Astrocyte (in vitro differentiated cells and primary cell): ENCODE measurements at regions not wholly inside any gene's neighbourhood (a gene's known extent, or its start where the extent isn't known, plus 50 kb on each side); places are given as distances from the start of the nearest gene placed in this dataset.

ENCODE experiments used
- DNase-seq: peaks from one replicate; pipeline ENCODE4 v3.0.0-alpha.2; 2010; ENCODE audit warnings: low read depth
- FAIRE-seq: peaks from 2 replicates; lab custom pipeline; 2011; peaks lifted over from hg19 to GRCh38; lab: Jason Lieb, UNC
- H2AFZ ChIP-seq: 2 replicates; pipeline ENCODE4 v1.6.0; 2012; ENCODE audit warnings: low read depth, low read length, inconsistent platforms
- H3K27ac ChIP-seq: 2 replicates; pipeline ENCODE4 v1.5.1; 2011; ENCODE audit warnings: low read depth, low read length, inconsistent platforms
- H3K27me3 ChIP-seq: 2 replicates; pipeline ENCODE4 v1.6.0; 2011; ENCODE audit warnings: low read length, inconsistent platforms; ENCODE audit not compliant: insufficient read depth
- H3K36me3 ChIP-seq: 2 replicates; pipeline ENCODE4 v1.5.1; 2011; ENCODE audit warnings: low read length, inconsistent platforms; ENCODE audit not compliant: insufficient read depth
- H3K4me1 ChIP-seq: 2 replicates; pipeline ENCODE4 v1.5.1; 2011; ENCODE audit warnings: low read length, inconsistent platforms; ENCODE audit not compliant: insufficient read depth
- H3K4me2 ChIP-seq: 2 replicates; pipeline ENCODE4 v1.6.0; 2012; ENCODE audit warnings: low read length, inconsistent platforms
- H3K4me3 ChIP-seq: 2 replicates; pipeline ENCODE4 v1.5.1; 2011; ENCODE audit warnings: low read depth, mild to moderate bottlenecking, low read length, inconsistent platforms; ENCODE audit not compliant: insufficient read depth
- H3K79me2 ChIP-seq: 2 replicates; pipeline ENCODE4 v1.6.0; 2012; ENCODE audit warnings: mild to moderate bottlenecking, low read length, inconsistent platforms; ENCODE audit not compliant: insufficient read depth
- H3K9ac ChIP-seq: 2 replicates; pipeline ENCODE4 v1.6.0; 2012; ENCODE audit warnings: mild to moderate bottlenecking, low read length, inconsistent platforms
- H3K9me3 ChIP-seq: 2 replicates; pipeline ENCODE4 v1.5.1; 2012; ENCODE audit warnings: low read depth, mild to moderate bottlenecking, low read length, inconsistent platforms; ENCODE audit not compliant: insufficient read depth
- H4K20me1 ChIP-seq: 2 replicates; pipeline ENCODE4 v1.6.0; 2012; ENCODE audit warnings: low read length, inconsistent platforms; ENCODE audit not compliant: insufficient read depth
- H3K27ac Mint-ChIP-seq: one replicate; pipeline ENCODE4 v1.8.0; 2021; ENCODE audit warnings: mild to moderate bottlenecking, mixed read lengths; ENCODE audit not compliant: unreplicated experiment
- H3K27me3 Mint-ChIP-seq: one replicate; pipeline ENCODE4 v1.8.0; 2021; ENCODE audit warnings: low read depth, mixed read lengths; ENCODE audit not compliant: unreplicated experiment
- H3K36me3 Mint-ChIP-seq: one replicate; pipeline ENCODE4 v1.8.0; 2021; ENCODE audit warnings: low read depth, mixed read lengths; ENCODE audit not compliant: unreplicated experiment
- H3K4me1 Mint-ChIP-seq: one replicate; pipeline ENCODE4 v1.8.0; 2021; ENCODE audit warnings: low read depth, mixed read lengths; ENCODE audit not compliant: unreplicated experiment
- H3K4me3 Mint-ChIP-seq: one replicate; pipeline ENCODE4 v1.8.0; 2021; ENCODE audit warnings: mild to moderate bottlenecking, moderate library complexity, mixed read lengths; ENCODE audit not compliant: unreplicated experiment
- H3K9me3 Mint-ChIP-seq: one replicate; pipeline ENCODE4 v1.8.0; 2021; ENCODE audit warnings: mild to moderate bottlenecking, mixed read lengths; ENCODE audit not compliant: unreplicated experiment
- EZH2 ChIP-seq: IDR thresholded peaks from 2 replicates; pipeline ENCODE4 v1.6.1; 2012; ENCODE audit warnings: mild to moderate bottlenecking, low read length, inconsistent platforms; ENCODE audit not compliant: insufficient read depth
- TF ChIP-seq, protein P1 (sequence below): IDR thresholded peaks from 2 replicates; pipeline ENCODE4 v1.5.1; 2011; ENCODE audit warnings: low read depth, mild to moderate bottlenecking, inconsistent platforms, low read length, moderate library complexity; ENCODE audit not compliant: insufficient read depth

DNA sequence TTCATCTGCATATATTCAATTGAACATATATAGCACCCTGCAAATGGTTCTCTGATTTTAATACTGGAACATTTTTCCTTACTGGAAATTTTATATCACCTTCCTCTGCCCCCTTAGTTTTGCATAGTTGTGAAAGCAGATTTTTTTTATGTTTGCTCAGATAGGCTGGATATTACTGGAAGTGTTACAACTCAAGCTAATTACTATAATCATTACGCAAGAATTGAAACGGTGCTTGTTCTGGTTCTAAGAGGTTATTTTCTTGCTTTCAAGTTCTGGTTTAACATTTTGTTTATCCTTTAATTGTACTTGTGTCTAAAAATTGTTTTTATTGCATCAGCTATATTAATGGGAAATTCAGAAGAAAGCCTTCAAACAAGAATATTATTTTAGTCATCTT lies 95.6 kb upstream of the MYO16 start:
- peaks cover 4% of the 10 kb centered on the region for H3K9me3 Mint-ChIP-seq
- H3K4me3 ChIP-seq = no peak overlapping the region
- no peak overlapping the region for H3K27ac ChIP-seq
- peaks cover 8% of the 10 kb centered on the region for H3K27me3 Mint-ChIP-seq
- H3K4me3 Mint-ChIP-seq = no peak overlapping the region
- no peak overlapping the region for H3K27ac Mint-ChIP-seq
- DNase-seq = no peak
- no peaks in the 10 kb centered on the region for H4K20me1 ChIP-seq
- no peak overlapping the region for H3K9ac ChIP-seq
- H3K4me2 ChIP-seq = no peak overlapping the region
- no peaks in the 10 kb centered on the region for H3K4me1 Mint-ChIP-seq
- H3K9me3 ChIP-seq = no peaks in the 10 kb centered on the region
- TF ChIP-seq EZH2 = no peak
- TF ChIP-seq, protein P1, sequence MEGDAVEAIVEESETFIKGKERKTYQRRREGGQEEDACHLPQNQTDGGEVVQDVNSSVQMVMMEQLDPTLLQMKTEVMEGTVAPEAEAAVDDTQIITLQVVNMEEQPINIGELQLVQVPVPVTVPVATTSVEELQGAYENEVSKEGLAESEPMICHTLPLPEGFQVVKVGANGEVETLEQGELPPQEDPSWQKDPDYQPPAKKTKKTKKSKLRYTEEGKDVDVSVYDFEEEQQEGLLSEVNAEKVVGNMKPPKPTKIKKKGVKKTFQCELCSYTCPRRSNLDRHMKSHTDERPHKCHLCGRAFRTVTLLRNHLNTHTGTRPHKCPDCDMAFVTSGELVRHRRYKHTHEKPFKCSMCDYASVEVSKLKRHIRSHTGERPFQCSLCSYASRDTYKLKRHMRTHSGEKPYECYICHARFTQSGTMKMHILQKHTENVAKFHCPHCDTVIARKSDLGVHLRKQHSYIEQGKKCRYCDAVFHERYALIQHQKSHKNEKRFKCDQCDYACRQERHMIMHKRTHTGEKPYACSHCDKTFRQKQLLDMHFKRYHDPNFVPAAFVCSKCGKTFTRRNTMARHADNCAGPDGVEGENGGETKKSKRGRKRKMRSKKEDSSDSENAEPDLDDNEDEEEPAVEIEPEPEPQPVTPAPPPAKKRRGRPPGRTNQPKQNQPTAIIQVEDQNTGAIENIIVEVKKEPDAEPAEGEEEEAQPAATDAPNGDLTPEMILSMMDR = no peak
- FAIRE-seq = no peak
- no peaks in the 10 kb centered on the region for H3K27me3 ChIP-seq
- no peak overlapping the region for H2AFZ ChIP-seq
- H3K4me1 ChIP-seq = no peaks in the 10 kb centered on the region
- H3K79me2 ChIP-seq = no peaks in the 10 kb centered on the region
- H3K36me3 ChIP-seq = no peaks in the 10 kb centered on the region
- H3K36me3 Mint-ChIP-seq = no peaks in the 10 kb centered on the region

DNA sequence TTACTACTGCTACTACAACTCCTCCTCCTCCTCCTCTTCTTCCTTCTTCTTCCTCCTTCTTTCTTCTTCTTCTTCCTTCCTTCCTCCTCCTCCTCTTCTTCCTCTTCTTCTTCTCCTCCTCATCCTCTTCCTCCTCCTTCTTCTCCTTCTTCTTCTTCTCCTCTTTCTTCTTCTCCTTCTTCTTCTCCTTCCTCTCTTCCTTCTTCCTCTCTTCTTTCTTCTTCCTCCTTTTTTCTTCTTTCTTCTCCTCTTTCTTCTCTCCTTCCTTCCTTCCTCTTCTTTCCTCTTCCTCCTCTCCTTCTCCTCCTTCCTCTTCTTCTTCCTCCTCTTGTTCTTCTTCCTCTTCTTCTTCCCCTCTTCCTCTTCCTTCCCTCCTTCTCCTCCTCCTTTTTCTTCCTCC lies 94.7 kb upstream of the MYO16 start:
- H3K36me3 Mint-ChIP-seq = no peaks in the 10 kb centered on the region
- peaks cover 7% of the 10 kb centered on the region for H3K27me3 Mint-ChIP-seq

DNA sequence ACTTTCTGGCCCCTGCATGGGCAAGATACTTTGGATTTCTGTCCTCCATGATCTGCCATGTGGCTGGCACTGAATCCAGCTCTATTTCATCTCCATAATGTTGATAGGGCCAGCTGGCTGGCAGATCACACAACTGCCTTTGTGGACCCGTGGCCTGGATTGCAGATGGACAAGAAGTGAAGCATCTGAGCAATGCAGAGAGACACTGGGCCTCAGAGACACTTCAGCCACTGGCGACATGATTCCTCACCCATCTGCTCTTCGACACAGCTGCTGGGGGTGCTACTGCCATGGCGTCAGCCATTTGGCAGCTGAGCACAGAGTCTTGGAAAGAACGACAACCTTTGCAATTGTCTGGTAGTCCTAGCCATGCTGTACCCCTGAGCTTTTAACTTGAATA lies 79.5 kb upstream of the MYO16 start:
- H3K36me3 Mint-ChIP-seq = no peaks in the 10 kb centered on the region
- H3K27ac ChIP-seq = no peak overlapping the region
- H2AFZ ChIP-seq = no peak overlapping the region
- H3K27me3 Mint-ChIP-seq = no peaks in the 10 kb centered on the region
- no peak overlapping the region for H3K9ac ChIP-seq
- no peaks in the 10 kb centered on the region for H3K4me1 Mint-ChIP-seq
- no peaks in the 10 kb centered on the region for H3K36me3 ChIP-seq
- no peaks in the 10 kb centered on the region for H3K27me3 ChIP-seq
- no peaks in the 10 kb centered on the region for H3K79me2 ChIP-seq
- H3K9me3 Mint-ChIP-seq = no peaks in the 10 kb centered on the region
- H3K4me2 ChIP-seq = no peak overlapping the region
- no peak overlapping the region for H3K4me3 Mint-ChIP-seq
- no peak for FAIRE-seq
- no peak overlapping the region for H3K27ac Mint-ChIP-seq
- no peaks in the 10 kb centered on the region for H3K4me1 ChIP-seq
- no peak for DNase-seq
- H3K9me3 ChIP-seq = no peaks in the 10 kb centered on the region
- H4K20me1 ChIP-seq = no peaks in the 10 kb centered on the region
- no peak overlapping the region for H3K4me3 ChIP-seq
- TF ChIP-seq, protein P1 = no peak
- TF ChIP-seq EZH2 = no peak

More for the DNA sequence above, 94.7 kb upstream of the MYO16 start:
- H3K27ac Mint-ChIP-seq = no peak overlapping the region
- Histone ChIP-seq H3K27ac (no peak overlapping the region), H3K4me3 (no peak overlapping the region), H3K4me2 (no peak overlapping the region), H3K9ac (no peak overlapping the region), H3K79me2 (no peaks in the 10 kb centered on the region), H4K20me1 (no peaks in the 10 kb centered on the region), H3K27me3 (no peaks in the 10 kb centered on the region), H3K36me3 (no peaks in the 10 kb centered on the region), H2AFZ (no peak overlapping the region), H3K4me1 (no peaks in the 10 kb centered on the region), H3K9me3 (no peaks in the 10 kb centered on the region)
- FAIRE-seq (no peak), DNase-seq (no peak)
- H3K9me3 Mint-ChIP-seq = peaks cover 4% of the 10 kb centered on the region
- no peaks in the 10 kb centered on the region for H3K4me1 Mint-ChIP-seq
- TF ChIP-seq EZH2 = no peak
- TF ChIP-seq, protein P1 = no peak
- H3K4me3 Mint-ChIP-seq = no peak overlapping the region
